Sigmoid colon (tissue), 3 donors: ENCODE measurements at regions not wholly inside any gene's neighbourhood (a gene's known extent, or its start where the extent isn't known, plus 50 kb on each side); places are given as distances from the start of the nearest gene placed in this dataset.

Source experiments
- CTCF ChIP-seq, 4 experiments: fragments of 450-650 bp in 3 of 4; fragments of 200-600 bp in 1 of 4; IDR thresholded peaks; one replicate each; pipeline ENCODE4 v1.5.1; 2016 to 2019; ENCODE audit warnings: antibody characterized with exemption in 4 of 4, mild to moderate bottlenecking in 3 of 4, moderate library complexity in 2 of 4
- POLR2A ChIP-seq, 2 donors: fragments of 450-650 bp; IDR thresholded peaks; one replicate each; pipeline ENCODE4 v1.6.1; 2016; ENCODE audit warnings: antibody characterized with exemption in 2 of 2, mild to moderate bottlenecking in 2 of 2, moderate library complexity in 2 of 2

DNA sequence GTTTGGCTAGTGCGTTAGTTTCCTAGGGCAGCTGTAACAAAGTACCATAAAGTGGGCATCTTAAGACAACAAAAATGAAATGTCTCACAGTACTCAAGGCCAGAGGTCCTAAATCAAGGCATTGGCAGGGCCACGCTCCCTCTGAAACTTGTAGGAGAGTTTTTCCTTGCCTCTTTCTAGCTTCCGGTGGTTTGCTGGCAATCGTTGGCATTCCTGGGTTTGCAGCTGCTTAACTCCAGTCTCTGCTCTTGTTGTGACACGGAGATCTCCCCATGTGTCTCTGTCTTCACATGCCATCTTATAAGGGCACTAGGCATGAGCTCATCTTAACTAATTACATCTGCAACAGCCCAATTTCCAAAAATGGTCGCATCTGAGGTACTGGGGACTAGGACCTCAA, 362.0 kb upstream of the BOD1L1 start:
- TF ChIP-seq CTCF (IDR thresholded peaks at IDR 0.05) (no peak), POLR2A (IDR thresholded peaks at IDR 0.05) (no peak)
